ENCODE measurements at regions not wholly inside any gene's neighbourhood (a gene's known extent, or its start where the extent isn't known, plus 50 kb on each side); places are given as distances from the start of the nearest gene placed in this dataset.
"Not testable (repeated sequence)": the region's sequence is repeated elsewhere in the genome, so short reads cannot be mapped to it uniquely, and the experiment has no call there.

DNA sequence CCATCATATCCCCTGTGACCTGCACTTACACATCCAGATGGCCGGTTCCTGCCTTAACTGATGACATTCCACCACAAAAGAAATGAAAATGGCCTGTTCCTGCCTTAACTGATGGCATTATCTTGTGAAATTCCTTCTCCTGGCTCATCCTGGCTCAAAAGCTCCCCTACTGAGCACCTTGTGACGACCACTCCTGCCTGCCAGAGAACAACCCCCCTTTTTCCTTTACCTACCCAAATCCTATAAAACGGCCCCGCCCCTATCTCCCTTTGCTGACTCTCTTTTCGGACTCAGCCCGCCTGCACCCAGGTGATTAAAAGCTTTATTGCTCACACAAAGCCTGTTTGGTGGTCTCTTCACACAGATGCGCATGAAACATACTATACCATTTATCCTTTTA is 279.7 kb upstream of the CHRM3 start:
- TF ChIP-seq, protein P1, sequence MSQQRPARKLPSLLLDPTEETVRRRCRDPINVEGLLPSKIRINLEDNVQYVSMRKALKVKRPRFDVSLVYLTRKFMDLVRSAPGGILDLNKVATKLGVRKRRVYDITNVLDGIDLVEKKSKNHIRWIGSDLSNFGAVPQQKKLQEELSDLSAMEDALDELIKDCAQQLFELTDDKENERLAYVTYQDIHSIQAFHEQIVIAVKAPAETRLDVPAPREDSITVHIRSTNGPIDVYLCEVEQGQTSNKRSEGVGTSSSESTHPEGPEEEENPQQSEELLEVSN (IDR thresholded peaks at IDR 0.05; ENCODE audit: borderline replicate concordance, low read depth) = not testable (repeated sequence)
- TF ChIP-seq, protein P2, sequence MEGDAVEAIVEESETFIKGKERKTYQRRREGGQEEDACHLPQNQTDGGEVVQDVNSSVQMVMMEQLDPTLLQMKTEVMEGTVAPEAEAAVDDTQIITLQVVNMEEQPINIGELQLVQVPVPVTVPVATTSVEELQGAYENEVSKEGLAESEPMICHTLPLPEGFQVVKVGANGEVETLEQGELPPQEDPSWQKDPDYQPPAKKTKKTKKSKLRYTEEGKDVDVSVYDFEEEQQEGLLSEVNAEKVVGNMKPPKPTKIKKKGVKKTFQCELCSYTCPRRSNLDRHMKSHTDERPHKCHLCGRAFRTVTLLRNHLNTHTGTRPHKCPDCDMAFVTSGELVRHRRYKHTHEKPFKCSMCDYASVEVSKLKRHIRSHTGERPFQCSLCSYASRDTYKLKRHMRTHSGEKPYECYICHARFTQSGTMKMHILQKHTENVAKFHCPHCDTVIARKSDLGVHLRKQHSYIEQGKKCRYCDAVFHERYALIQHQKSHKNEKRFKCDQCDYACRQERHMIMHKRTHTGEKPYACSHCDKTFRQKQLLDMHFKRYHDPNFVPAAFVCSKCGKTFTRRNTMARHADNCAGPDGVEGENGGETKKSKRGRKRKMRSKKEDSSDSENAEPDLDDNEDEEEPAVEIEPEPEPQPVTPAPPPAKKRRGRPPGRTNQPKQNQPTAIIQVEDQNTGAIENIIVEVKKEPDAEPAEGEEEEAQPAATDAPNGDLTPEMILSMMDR (IDR thresholded peaks at IDR 0.05) = not testable (repeated sequence)
- TF ChIP-seq, protein P3, sequence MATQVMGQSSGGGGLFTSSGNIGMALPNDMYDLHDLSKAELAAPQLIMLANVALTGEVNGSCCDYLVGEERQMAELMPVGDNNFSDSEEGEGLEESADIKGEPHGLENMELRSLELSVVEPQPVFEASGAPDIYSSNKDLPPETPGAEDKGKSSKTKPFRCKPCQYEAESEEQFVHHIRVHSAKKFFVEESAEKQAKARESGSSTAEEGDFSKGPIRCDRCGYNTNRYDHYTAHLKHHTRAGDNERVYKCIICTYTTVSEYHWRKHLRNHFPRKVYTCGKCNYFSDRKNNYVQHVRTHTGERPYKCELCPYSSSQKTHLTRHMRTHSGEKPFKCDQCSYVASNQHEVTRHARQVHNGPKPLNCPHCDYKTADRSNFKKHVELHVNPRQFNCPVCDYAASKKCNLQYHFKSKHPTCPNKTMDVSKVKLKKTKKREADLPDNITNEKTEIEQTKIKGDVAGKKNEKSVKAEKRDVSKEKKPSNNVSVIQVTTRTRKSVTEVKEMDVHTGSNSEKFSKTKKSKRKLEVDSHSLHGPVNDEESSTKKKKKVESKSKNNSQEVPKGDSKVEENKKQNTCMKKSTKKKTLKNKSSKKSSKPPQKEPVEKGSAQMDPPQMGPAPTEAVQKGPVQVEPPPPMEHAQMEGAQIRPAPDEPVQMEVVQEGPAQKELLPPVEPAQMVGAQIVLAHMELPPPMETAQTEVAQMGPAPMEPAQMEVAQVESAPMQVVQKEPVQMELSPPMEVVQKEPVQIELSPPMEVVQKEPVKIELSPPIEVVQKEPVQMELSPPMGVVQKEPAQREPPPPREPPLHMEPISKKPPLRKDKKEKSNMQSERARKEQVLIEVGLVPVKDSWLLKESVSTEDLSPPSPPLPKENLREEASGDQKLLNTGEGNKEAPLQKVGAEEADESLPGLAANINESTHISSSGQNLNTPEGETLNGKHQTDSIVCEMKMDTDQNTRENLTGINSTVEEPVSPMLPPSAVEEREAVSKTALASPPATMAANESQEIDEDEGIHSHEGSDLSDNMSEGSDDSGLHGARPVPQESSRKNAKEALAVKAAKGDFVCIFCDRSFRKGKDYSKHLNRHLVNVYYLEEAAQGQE (IDR thresholded peaks at IDR 0.05) = not testable (repeated sequence)
- not testable (repeated sequence) for TF ChIP-seq KDM5A (IDR thresholded peaks at IDR 0.05)
